SHP77 treated with DMSO at 0.1 percent for 48 hours (cell line): ENCODE measurements at regions not wholly inside any gene's neighbourhood (a gene's known extent, or its start where the extent isn't known, plus 50 kb on each side); places are given as distances from the start of the nearest gene placed in this dataset.
"Not testable (repeated sequence)": the region's sequence is repeated elsewhere in the genome, so short reads cannot be mapped to it uniquely, and the experiment has no call there.

Experiments used
- DNase-seq: peaks from one replicate; lab custom pipeline; 2025; lab: John Stamatoyannopoulos, UW

DNA sequence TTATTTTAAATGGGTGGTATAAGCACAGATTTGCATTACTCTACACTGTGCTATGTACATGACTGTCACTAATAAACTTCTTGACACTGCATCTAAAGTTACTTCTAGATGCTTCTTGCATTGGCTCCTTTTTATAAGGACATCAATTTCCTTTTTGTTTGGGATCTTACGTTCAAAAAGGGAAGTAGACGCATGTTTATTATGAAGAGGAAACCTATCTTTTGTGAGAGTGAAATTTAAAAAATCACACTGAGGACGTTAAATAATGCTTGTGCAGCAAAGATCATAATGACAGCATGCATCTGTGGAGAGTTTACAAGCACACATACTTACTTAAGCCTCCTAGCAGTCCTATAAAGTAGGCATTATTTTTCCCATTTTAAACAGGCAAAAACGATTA, 479.5 kb downstream of the CD83 start:
- DNase-seq: no peak

DNA sequence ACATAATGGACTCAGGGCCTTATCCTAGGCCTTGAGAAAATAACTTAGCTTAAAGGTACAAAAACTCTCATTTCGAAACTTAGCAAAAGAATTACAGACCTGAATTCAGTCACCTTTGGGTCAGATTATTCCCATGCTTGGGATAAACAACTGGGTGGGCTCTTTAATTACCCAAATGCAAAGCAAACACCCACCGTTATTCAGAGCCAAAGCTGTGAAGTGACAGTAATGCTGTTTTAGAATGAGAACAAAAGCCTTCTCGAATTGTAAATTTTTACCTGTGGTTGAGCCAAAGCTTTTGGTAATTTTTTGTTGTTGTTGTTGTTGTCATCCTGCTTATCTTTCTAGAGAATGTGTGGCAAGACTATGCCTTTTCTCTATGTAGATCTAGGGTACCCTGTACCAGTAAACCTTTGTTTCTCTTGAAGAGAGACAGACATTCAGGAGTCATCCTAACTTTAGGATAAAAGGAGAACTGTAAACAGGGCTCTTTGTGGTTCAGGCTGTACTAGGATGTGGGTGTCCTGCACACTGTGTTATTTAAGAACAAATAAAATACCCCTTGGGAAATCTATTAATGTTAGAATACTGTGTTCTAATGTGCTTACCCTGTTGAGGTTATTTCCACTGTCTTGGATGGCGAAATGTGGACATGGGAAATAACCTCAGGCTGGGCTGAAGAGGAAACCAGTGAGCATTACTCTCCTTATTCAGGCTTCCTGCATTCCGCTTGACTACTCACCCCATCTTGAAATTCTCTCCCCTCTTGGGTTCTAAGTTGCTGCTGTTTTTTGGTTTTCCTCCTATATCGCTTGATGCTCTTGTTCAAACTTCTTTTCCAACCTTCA, 480.7 kb downstream of the CD83 start:
- DNase-seq: no peak

DNA sequence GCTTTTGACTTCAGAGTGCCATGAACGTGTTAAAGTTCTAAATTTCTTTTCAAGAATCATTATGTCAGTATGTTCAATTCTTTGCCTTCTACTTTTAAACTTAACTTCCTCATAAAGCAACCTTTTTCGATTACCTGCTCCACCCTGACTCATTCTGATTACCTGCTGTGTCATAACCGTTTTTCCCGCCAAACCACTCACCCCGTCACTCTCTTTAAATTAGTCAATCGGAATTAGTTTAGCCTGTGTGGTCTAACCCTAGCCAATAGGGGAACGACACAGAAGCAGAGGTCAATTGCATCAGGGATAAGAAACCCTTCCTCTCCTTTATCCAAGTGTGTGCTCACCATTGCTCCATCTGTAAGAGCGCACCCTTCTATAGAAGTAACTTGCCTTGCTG, 482.7 kb downstream of the CD83 start:
- not testable (repeated sequence) for DNase-seq

DNA sequence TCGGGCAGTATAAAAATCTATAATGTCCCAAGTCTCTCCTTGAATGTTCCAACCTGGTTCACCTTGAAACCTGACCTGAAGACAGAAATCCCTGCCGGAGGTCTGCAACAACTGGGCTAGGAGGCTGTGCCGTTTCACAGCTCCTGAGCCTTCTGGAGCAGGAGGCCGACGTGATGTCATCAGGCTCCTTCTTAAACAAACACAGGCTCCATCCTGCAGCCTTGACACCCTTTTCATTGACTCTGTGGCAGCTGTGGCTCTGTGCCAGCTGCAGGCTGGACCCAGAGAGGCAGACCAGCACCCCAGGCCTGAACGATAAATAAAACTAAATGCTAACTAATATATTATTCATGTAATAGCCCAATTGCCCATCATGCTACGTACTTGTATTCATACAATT, 483.9 kb downstream of the CD83 start:
- peak; percentile 83 for DNase-seq

DNA sequence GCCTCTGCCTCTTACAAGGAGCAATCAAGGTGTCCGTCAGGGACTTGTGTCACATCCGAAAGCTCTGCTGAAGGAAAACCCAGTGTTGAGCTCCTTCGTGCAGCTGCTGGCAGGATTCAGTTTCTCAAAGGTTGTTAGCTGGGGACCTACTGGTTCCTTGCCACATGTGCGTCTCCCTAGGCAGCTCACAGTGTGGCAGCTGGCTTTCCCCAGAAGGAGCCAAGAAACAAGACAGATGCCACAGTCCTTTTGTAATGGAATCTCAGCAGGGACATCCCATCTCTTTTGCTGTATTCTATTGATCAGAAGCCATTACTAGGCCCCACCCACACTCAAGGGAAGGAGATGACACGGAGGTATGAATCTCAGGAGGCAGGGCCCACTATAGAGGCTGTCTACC, 488.8 kb downstream of the CD83 start:
- DNase-seq: no peak

DNA sequence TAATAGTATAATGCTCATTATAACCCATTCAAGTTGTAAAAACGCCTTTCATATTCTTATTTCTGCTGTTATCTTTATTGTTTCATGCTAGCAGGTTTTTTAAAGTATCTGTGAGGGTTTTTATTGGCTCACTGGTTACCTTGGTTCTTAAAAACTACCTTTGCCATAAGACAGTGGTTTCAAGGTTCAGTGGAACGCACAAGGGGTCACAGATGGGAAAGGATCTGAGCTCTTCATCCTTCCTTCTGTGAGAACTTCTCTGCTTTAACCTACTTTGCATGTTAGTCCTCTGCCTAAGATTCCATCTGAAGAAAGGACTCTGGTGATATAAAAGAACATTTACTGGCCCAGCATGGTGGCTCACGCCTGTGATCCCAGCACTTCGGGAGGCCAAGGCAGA, 492.6 kb downstream of the CD83 start:
- DNase-seq: no peak

DNA sequence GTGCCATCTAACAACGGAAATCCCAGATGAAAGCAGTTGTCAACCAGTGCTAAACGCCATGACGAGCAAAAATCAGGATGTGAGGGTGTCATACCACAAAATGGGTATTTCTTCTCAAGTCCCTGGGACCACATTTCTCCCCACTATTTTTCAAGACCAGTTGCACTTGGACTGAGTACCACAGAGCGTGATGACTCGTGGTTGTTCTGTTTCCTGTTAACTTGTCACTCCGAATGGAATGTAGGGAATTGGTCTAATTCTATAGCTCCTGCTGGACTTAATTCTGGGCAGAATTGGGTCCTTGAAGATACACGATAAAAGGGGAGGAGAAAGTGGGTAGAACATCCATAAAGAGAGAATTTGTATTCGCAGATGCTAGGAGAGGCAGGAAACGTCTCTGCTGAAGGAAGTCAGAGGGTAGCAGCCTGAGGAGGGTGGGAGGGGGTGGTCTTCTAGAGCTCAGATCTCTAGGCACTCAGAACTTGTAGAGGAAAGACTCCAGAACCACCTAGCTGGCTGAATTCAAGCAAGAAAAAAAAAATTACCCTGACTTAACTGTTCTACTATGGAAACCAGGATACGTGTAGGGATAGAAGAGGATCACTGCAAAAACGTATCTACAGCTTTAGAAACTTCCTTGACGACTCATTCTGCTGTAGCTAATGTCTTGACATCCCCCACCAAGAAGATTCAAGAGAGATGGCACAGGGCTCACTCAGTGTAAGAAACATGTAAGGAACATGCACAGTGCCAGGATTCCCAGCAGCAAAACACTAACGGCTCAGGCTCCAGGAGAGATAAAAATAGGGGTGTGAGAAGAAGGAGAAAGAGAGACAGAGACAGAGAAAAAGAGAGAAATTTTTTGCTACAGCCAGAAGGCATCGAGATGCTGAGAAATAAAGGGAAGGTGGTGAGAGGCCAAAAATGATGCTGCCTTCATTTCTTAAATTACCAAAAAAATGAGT, 494.7 kb downstream of the CD83 start:
- no peak for DNase-seq

DNA sequence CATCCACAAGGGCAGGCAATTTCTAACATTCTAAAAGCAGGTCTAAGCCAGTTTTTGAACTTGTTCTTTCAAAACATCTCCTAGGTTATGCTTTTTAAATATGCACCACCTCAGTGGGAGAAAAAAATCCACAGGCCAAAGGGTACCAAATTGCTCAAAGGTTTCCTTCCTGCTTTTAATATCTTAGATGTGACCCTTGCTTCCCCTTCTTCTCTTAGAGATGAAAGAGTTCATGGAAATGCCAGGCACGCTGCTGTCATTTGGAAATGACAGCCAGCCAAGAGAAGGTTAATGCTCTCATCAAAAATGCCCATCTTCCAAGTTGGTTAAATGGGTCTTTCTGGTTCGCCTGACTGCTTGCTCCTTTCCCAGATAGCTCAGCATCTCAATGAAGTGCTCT, 497.1 kb downstream of the CD83 start:
- DNase-seq: no peak

DNA sequence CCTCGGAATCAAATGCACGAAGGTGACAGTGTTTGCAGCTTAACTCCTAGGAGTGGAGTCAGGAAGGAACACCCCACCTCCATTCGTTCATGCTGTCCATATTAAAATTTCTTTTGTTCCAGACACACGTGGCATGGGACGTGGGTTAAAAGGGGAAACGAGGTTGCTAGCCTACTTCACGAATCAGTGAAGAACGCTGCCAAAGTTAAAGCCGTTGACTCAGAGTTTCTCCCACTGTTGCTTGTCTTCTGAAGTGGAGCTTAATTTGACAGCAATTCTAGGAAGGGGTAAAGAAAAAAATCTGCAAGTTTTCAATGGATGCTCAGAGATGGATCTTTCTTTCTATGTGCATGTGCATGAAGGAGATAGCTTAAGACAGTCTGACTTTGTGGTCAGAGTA, 499.1 kb downstream of the CD83 start:
- DNase-seq: no peak

DNA sequence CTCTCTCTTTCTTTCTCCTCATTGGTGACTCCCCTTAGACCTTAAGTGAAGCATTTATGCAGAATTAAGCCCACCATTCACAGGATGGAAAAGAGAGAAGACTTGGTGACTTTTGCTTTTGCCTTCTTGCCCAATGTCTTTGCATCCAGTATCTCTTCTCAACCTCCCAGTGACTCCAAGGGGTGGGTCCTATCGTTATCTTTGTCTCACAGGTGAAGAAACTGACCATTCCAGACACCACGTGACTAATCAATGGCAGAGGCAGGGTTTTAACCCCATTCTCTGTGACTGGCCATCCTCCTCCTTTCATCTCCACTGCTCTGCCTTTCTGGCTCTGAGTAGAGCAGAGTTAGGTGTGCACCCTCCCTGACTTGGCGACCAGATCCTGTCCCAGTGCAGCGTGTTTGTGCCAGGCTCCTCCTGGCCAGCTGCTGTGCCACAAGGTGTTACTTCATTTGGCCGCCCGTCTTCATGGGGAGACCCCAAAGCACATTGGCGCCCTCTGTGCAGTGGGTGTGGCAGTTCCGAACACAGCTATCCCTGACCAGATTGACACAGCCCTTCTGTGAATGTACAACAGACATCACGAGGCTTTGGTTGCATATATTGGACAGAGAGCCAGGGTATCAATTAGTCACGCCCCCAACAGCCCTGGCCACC, 501.3 kb downstream of the CD83 start:
- DNase-seq: no peak

DNA sequence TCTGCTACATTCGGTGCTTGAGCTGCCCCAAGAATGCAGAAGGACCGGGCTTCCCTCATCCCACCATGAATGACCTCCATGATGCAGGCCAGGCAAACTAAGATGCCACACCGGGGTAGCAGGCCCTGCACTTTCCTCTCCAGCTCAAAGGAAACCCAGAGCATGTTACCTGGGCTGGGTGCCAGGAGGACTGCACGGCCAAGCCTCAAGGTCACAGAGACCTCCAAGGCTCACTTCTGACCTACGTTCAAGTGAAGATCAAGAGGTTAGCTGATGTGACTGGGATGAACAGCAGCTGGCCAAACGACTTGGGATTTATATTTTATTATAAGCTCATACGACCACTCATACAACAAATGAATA, 501.8 kb downstream of the CD83 start:
- no peak for DNase-seq

DNA sequence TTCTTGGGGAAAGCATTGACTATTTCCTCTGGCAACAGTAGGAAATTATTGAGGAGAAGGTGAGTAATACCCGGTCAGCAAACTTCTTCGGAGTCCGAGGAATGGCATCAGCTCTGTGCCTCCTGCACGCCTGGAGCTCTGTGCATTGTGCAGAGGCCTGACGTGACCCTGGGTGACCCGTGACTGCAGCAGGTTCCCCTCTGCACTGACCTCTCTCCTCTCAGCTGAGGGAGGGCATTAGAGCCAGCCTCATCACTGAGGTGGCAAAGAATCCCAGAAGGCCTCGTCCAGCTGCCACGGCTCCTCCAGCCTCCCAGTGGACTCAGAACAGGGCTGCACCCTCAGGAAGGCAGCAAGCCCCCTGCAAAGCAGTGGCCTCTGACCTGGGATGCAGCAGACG, 502.9 kb downstream of the CD83 start:
- DNase-seq: no peak

DNA sequence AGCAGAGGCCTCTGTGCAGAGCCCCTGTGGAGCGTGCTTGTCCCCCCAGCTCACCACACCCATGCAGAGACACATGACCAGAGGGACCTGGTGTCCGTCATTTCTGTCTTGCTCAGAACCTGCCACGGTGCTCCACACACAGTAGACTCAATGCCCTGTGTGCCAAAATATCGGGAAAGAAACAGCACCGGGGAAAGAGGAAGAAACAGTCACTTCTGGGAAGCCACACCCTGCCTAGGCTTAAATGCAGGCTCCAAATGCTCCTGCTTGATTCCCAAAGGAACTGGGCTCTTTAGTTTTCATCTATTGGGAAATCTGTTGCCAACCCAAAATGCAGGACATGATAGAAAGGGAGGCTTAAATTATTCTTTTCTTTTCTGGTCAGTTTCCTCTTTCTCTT, 503.9 kb downstream of the CD83 start:
- no peak for DNase-seq

DNA sequence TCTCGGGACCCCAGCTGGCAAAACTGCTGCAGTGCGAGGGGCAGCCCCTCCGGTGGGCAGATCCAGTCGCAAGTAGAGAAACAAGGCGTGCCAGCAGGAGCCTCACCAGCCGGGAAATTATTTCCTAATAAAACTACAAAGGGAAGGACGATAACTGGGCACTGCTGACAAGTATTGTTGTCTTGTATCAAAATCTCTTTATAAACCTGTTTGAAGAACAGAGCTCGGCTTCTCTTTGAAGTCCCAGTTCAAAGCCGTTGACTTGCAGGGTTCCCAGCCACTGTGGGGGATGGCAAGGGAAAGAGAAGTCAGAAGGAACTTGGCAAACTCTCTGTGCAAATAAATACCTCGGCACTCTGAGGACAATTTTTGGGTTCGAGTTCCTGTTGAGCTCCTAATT, 504.5 kb downstream of the CD83 start:
- DNase-seq: no peak

DNA sequence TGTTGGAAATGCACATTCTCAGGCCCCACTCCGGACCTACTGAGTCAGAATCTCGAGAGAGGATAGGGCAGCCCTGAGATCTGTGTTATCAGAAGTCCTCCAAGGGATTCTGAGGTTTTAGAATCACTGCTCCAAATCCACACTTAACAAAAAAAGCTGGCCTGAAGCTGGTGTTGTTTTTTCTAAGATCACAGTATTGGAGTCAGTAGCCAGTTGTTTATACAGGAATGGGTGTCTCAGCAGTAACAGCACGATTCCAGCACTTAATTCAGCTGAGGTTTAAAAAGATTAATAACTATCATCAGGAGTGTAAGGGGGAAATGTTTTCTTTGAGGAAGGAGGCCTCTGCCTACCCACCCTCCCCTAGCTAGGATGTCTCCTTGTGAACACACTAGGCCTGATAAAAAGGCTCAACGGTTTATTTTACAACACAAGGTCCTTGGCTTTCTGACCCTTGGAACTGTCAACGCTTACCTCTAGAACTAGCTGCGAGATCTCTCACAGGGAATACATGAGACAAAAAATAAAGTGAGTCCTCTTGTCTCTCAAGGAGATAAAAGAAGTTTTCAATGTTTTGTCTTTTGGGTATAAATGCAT, 505.4 kb downstream of the CD83 start:
- DNase-seq: no peak

DNA sequence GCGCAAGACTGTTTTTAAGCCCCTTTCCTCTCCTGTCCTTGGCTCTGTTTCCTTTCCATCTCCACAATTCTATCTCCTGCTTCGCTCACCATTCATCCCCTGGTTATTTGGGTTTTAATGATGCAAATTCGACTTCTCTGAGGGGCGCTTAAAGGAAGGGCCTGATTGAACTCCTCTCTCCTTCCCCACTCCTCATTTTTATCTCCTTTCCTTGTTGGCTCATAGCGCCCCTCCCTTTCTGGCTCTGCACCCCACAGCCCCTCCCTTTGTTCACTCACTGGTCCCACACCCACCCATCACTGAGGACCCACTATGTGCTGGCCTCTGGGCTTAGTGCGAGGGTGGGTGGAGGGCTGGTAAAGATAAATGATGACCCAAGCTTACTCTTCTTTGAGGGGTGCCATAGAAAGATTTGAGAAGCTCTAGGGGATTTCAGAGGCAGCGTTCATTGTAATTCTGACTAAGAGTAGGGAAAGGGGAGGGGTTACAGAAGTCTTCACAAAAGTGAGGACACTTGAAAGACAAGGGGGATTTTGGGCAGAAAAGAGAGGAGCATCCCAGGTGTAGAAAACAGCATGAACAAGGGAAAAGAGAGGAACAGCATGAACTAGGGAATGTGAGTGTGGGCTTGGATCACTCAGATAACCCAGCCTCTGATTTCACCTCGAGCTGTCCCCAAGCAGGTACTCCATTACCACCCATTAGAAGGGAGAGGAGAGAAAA, 507.8 kb downstream of the CD83 start:
- DNase-seq: no peak

DNA sequence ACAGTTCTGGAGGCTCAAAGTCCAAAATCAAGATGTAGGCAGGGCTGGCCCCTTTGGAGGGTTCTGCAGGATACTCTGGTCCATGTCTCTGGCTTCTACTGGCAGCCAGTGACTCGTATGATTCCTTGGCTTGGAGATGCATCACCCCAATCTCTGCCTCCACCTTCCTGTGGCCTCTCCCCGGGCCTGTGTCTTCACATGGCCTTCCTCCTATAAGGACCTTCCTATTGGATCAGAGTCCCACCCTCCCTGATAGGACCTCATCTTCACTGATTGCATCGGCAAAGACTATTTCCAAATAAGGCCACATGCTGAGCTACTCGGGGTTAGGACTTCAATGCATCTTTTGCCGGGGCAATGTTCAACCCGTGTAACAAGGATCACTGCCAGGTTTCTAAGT, 509.0 kb downstream of the CD83 start:
- DNase-seq: no peak

DNA sequence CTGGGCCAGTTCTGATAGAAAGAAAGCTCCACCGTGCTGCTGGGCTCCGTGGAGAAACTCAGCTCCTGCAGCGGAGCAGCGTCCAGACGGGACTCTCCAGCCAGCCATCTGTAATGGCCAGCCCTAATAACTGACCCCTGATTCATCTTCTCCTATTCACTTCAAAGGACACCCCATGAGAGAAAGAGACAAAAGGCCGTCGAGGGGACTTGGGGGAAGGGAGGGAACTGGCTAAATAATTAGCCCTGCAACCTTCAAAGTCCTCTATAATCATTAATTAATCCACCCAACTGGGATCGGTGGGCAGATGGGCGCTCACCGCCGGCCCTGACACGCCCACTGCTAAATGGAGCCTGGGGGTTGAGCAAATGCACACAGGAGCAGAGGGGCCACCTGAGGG, 512.4 kb downstream of the CD83 start:
- DNase-seq: no peak

DNA sequence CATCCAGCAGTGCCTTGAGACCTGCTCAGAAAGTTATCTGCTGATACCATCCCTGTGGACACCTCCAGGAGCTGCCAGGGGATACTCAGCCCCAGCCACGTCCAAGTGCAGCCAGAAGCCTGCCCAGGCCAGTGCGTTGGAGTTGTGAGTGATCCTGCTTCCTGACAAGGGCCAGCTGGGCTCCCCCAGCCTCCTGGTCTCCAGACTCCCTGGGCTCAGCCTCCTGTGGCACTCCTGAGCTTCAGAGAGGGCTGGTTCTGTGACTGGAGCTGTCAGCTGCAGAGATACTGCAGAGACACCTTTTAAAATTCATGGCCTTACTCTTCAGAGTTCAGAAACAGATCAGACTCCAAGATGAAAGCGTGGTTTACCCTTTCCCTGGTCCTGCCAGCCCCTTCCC, 515.9 kb downstream of the CD83 start:
- no peak for DNase-seq

DNA sequence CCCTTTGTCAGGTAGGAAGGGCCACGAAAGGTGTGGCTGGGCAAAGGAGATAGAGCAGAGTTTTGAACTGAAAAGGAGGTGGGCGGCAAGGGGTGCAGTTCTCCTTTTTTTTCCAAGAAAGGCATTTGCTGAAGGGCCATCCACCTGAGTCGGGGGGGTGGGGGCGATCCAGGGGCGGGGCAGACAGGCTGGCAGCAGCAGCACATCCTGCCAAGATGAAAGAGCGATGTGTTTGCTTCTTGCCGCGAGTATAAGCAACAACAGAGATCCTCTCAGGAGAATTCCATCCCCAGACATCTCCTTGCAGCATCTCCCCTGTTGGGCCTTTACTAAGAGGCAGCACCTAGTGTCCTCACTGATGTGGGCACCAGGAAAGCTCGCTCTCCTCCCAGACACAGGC, 516.5 kb downstream of the CD83 start:
- DNase-seq: no peak

DNA sequence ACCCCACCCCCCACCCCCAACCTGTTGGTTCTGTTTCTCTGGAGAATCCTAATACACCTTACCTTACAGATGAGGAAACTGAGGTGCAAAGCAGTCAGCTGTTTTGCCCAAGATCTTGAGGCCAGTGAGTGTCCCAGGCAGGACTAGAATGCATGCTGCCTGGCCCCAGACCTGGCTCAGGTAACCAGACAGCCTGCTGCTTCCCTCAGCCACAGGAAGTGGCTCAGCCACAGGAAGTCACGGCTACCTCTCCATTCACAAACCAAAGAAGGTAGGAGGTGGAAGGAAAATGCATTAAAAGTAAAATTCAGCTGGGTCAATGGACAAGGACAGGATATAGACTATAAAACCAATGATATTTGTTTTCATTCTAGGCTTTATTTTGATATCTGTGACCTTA, 517.6 kb downstream of the CD83 start:
- no peak for DNase-seq
